ENCODE measurements at regions not wholly inside any gene's neighbourhood (a gene's known extent, or its start where the extent isn't known, plus 50 kb on each side); places are given as distances from the start of the nearest gene placed in this dataset.
"Not testable (repeated sequence)": the region's sequence is repeated elsewhere in the genome, so short reads cannot be mapped to it uniquely, and the experiment has no call there.

- no peak for DNase-seq (ENCODE audit: low read depth, low spot score)
These were observed 88.3 kb upstream of the MYLIP start for GRCh38 chr6:16040628-16040974.

GRCh38 chr6:16039892-16040627 is 88.8 kb upstream of the MYLIP start:
- not testable (repeated sequence) for DNase-seq (ENCODE audit: low read depth, low spot score)

- no peak for DNase-seq (ENCODE audit: low read depth, low spot score)
These were observed 89.9 kb upstream of the MYLIP start for GRCh38 chr6:16038938-16039337.

GRCh38 chr6:16035488-16036080 is 93.3 kb upstream of the MYLIP start:
- DNase-seq (ENCODE audit: low read depth, low spot score) = no peak

GRCh38 chr6:16033214-16033613 is 95.7 kb upstream of the MYLIP start:
- no peak for DNase-seq (ENCODE audit: low read depth, low spot score)

GRCh38 chr6:16031278-16031981 is 97.5 kb upstream of the MYLIP start:
- DNase-seq (ENCODE audit: low read depth, low spot score) = no peak

- no peak for DNase-seq (ENCODE audit: low read depth, low spot score)
These were observed 99.9 kb upstream of the MYLIP start for GRCh38 chr6:16028966-16029365.

GRCh38 chr6:16020259-16020658 is 108.6 kb upstream of the MYLIP start:
- no peak for DNase-seq (ENCODE audit: low read depth, low spot score)

GRCh38 chr6:16019462-16019861 is 109.4 kb upstream of the MYLIP start:
- no peak for DNase-seq (ENCODE audit: low read depth, low spot score)

- no peak for DNase-seq (ENCODE audit: low read depth, low spot score)
These were observed 110.3 kb upstream of the MYLIP start for GRCh38 chr6:16018626-16019025.

GRCh38 chr6:16014325-16014724 is 114.6 kb upstream of the MYLIP start:
- not testable (repeated sequence) for DNase-seq (ENCODE audit: low read depth, low spot score)

GRCh38 chr6:16007146-16007545 is 121.7 kb upstream of the MYLIP start:
- DNase-seq (ENCODE audit: low read depth, low spot score) = no peak

- no peak for DNase-seq (ENCODE audit: low read depth, low spot score)
These were observed 122.2 kb upstream of the MYLIP start for GRCh38 chr6:16006681-16007080.

GRCh38 chr6:16004934-16005679 is 123.8 kb upstream of the MYLIP start:
- DNase-seq (ENCODE audit: low read depth, low spot score) = no peak

GRCh38 chr6:16003197-16003491 is 125.7 kb upstream of the MYLIP start:
- DNase-seq (ENCODE audit: low read depth, low spot score) = no peak

GRCh38 chr6:16002332-16003196 is 126.3 kb upstream of the MYLIP start:
- no peak for DNase-seq (ENCODE audit: low read depth, low spot score)

- DNase-seq (ENCODE audit: low read depth, low spot score) = no peak
These were observed 127.7 kb upstream of the MYLIP start for GRCh38 chr6:16001158-16001557.

GRCh38 chr6:15999201-15999600 is 129.7 kb upstream of the MYLIP start:
- no peak for DNase-seq (ENCODE audit: low read depth, low spot score)

- no peak for DNase-seq (ENCODE audit: low read depth, low spot score)
These were observed 131.1 kb upstream of the MYLIP start for GRCh38 chr6:15997586-15998388.

GRCh38 chr6:15996030-15996429 is 132.9 kb upstream of the MYLIP start:
- no peak for DNase-seq (ENCODE audit: low read depth, low spot score)

- DNase-seq (ENCODE audit: low read depth, low spot score) = no peak
These were observed 133.4 kb upstream of the MYLIP start for GRCh38 chr6:15995493-15995892.

Measured in astrocyte of the hippocampus (primary cell).